ENCODE measurements at regions not wholly inside any gene's neighbourhood (a gene's known extent, or its start where the extent isn't known, plus 50 kb on each side); places are given as distances from the start of the nearest gene placed in this dataset.

- Histone ChIP-seq H3K27ac (ENCODE audit: low read length) (no peak overlapping the region), H3K36me3 (ENCODE audit: control insufficient read depth, insufficient read depth, low read length) (no peaks in the 10 kb centered on the region), H3K27me3 (ENCODE audit: control insufficient read depth, insufficient read depth, low read length) (peaks cover 13% of the 10 kb centered on the region), H3K9me3 (ENCODE audit: control insufficient read depth, insufficient read depth, low read depth, low read length) (no peaks in the 10 kb centered on the region), H3K4me1 (ENCODE audit: control insufficient read depth, insufficient read depth, low read length) (no peaks in the 10 kb centered on the region), H3K4me3 (ENCODE audit: low read depth in 2 of 2, low read length in 2 of 2) (no peak overlapping the region)
- intact Hi-C loops (cut with micrococcal nuclease; ENCODE audit: unreplicated experiment) (no loop called here), in situ Hi-C loops (cut with HindIII; ENCODE audit: low pct_unique_long_range_greater_than_20kb, low sequenced_read_pairs) (no loop called here)
- POLR2A ChIA-PET, result no interaction called here
- BruUV-seq (replicated peaks), result no TSS peak
- CTCF ChIA-PET, result no interaction called here
- no peak for TF ChIP-seq CTCF (IDR thresholded peaks at IDR 0.05)
- no peak for TF ChIP-seq POLR2AphosphoS5 (IDR thresholded peaks at IDR 0.05; ENCODE audit: low read depth, low read length)
- TF ChIP-seq, protein P1, sequence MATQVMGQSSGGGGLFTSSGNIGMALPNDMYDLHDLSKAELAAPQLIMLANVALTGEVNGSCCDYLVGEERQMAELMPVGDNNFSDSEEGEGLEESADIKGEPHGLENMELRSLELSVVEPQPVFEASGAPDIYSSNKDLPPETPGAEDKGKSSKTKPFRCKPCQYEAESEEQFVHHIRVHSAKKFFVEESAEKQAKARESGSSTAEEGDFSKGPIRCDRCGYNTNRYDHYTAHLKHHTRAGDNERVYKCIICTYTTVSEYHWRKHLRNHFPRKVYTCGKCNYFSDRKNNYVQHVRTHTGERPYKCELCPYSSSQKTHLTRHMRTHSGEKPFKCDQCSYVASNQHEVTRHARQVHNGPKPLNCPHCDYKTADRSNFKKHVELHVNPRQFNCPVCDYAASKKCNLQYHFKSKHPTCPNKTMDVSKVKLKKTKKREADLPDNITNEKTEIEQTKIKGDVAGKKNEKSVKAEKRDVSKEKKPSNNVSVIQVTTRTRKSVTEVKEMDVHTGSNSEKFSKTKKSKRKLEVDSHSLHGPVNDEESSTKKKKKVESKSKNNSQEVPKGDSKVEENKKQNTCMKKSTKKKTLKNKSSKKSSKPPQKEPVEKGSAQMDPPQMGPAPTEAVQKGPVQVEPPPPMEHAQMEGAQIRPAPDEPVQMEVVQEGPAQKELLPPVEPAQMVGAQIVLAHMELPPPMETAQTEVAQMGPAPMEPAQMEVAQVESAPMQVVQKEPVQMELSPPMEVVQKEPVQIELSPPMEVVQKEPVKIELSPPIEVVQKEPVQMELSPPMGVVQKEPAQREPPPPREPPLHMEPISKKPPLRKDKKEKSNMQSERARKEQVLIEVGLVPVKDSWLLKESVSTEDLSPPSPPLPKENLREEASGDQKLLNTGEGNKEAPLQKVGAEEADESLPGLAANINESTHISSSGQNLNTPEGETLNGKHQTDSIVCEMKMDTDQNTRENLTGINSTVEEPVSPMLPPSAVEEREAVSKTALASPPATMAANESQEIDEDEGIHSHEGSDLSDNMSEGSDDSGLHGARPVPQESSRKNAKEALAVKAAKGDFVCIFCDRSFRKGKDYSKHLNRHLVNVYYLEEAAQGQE (IDR thresholded peaks at IDR 0.05; ENCODE audit: insufficient read depth in 1 of 2, low read depth in 2 of 2, low read length in 1 of 2), result no peak
- no peak for TF ChIP-seq SIN3A (IDR thresholded peaks at IDR 0.05; ENCODE audit: borderline replicate concordance, insufficient read depth, low read depth, low read length)
- no peak for TF ChIP-seq TCF7L2 (IDR thresholded peaks at IDR 0.05; ENCODE audit: low read depth, low read length)
- ATAC-seq (no peak), DNase-seq (ENCODE audit: low read depth, low spot score) (no peak)
Measured at GRCh38 chr5:37931541-37931940, 91.7 kb upstream of the GDNF start.

- intact Hi-C loops (cut with micrococcal nuclease; ENCODE audit: unreplicated experiment), result no loop called here
- DNase-seq (ENCODE audit: low read depth, low spot score), result no peak
- POLR2A ChIA-PET, result no interaction called here
- H3K4me1 ChIP-seq (ENCODE audit: control insufficient read depth, insufficient read depth, low read length), result no peaks in the 10 kb centered on the region
- in situ Hi-C loops (cut with HindIII; ENCODE audit: low pct_unique_long_range_greater_than_20kb, low sequenced_read_pairs), result no loop called here
- H3K36me3 ChIP-seq (ENCODE audit: control insufficient read depth, insufficient read depth, low read length), result no peaks in the 10 kb centered on the region
- H3K4me3 ChIP-seq (ENCODE audit: low read depth in 2 of 2, low read length in 2 of 2), result no peak overlapping the region
- TF ChIP-seq SIN3A (IDR thresholded peaks at IDR 0.05; ENCODE audit: borderline replicate concordance, insufficient read depth, low read depth, low read length) (no peak), POLR2AphosphoS5 (IDR thresholded peaks at IDR 0.05; ENCODE audit: low read depth, low read length) (no peak), CTCF (IDR thresholded peaks at IDR 0.05) (no peak), TCF7L2 (IDR thresholded peaks at IDR 0.05; ENCODE audit: low read depth, low read length) (no peak)
- TF ChIP-seq, protein P1 (IDR thresholded peaks at IDR 0.05; ENCODE audit: insufficient read depth in 1 of 2, low read depth in 2 of 2, low read length in 1 of 2), result no peak
- no TSS peak for BruUV-seq (replicated peaks)
- H3K9me3 ChIP-seq (ENCODE audit: control insufficient read depth, insufficient read depth, low read depth, low read length), result no peaks in the 10 kb centered on the region
- peaks cover 11% of the 10 kb centered on the region for H3K27me3 ChIP-seq (ENCODE audit: control insufficient read depth, insufficient read depth, low read length)
- CTCF ChIA-PET, result no interaction called here
- ATAC-seq, result no peak
- no peak overlapping the region for H3K27ac ChIP-seq (ENCODE audit: low read length)
Measured at GRCh38 chr5:37930350-37930749, 90.5 kb upstream of the GDNF start.
